IMR-90 (cell line): ENCODE measurements at regions not wholly inside any gene's neighbourhood (a gene's known extent, or its start where the extent isn't known, plus 50 kb on each side); places are given as distances from the start of the nearest gene placed in this dataset.

Experiments
- ATAC-seq: fragments of 200-7000 bp; cut with Tn5 transposase; 2 replicates; pipeline ENCODE4 v1.9.1; 2020; ENCODE audit warnings: low read depth, mild to moderate bottlenecking, moderate library complexity
- BruUV-seq: library from RNA; stranded (reverse); fragments of 400-500 nt; replicated peaks from 2 replicates; lab custom pipeline; 2021; lab: Mats Ljungman, UMichigan
- CTCF ChIA-PET: fragments of 300-600 bp; formaldehyde crosslinking; extraction: SDS; loops from one replicate; lab custom pipeline; 2021; ENCODE audit warnings: antibody characterized with exemption; lab: Yijun Ruan, JAX
- POLR2A ChIA-PET: fragments of 300-600 bp; sonication (Branson Sonifier 250); formaldehyde crosslinking; loops from one replicate; lab custom pipeline; 2022; ENCODE audit warnings: antibody characterized with exemption; ENCODE audit not compliant: unreplicated experiment; lab: Charles Lee
- DNase-seq: peaks from one replicate; pipeline ENCODE4 v3.0.0; 2013
- H2AFZ ChIP-seq: replicated peaks from 2 replicates; pipeline ENCODE3; 2013; ENCODE audit warnings: low read length, mild to moderate bottlenecking; ENCODE audit not compliant: poor library complexity
- H2AK5ac ChIP-seq: 2 replicates; pipeline ENCODE4 v1.6.1; 2013; ENCODE audit warnings: low read depth, low read length, inconsistent platforms
- H2AK9ac ChIP-seq: replicated peaks from 2 replicates; pipeline ENCODE3; 2013; ENCODE audit warnings: mild to moderate bottlenecking, low read depth, low read length, moderate library complexity; ENCODE audit not compliant: poor library complexity
- H2BK120ac ChIP-seq: 2 replicates; pipeline ENCODE4 v1.6.1; 2013; ENCODE audit warnings: low read depth, low read length, inconsistent platforms
- H2BK15ac ChIP-seq: 3 replicates; pipeline ENCODE4 v1.6.1; 2013; ENCODE audit warnings: low read depth, low read length, inconsistent platforms
- H2BK20ac ChIP-seq: 2 replicates; pipeline ENCODE4 v1.6.1; 2013; ENCODE audit warnings: low read depth, mild to moderate bottlenecking, inconsistent platforms, low read length, moderate library complexity
- H2BK5ac ChIP-seq: 2 replicates; pipeline ENCODE4 v1.6.1; 2013; ENCODE audit warnings: mild to moderate bottlenecking, low read depth, low read length, inconsistent platforms; ENCODE audit not compliant: poor library complexity, severe bottlenecking
- H3K14ac ChIP-seq: replicated peaks from 2 replicates; pipeline ENCODE4 v1.6.1; 2013; ENCODE audit warnings: low read depth, low read length, inconsistent platforms
- H3K18ac ChIP-seq: 2 replicates; pipeline ENCODE4 v1.6.1; 2013; ENCODE audit warnings: low read depth, low read length, control low read depth
- H3K23ac ChIP-seq: 2 replicates; pipeline ENCODE4 v1.6.1; 2013; ENCODE audit warnings: low read depth, low read length, inconsistent platforms
- H3K27ac ChIP-seq: 2 replicates; pipeline ENCODE4 v1.5.1; 2013; ENCODE audit warnings: mild to moderate bottlenecking, control low read depth, low read length; ENCODE audit not compliant: insufficient read depth
- H3K27me3 ChIP-seq: 2 replicates; pipeline ENCODE4 v1.6.1; 2013; ENCODE audit warnings: low read length; ENCODE audit not compliant: control insufficient read depth, insufficient read depth
- H3K36me3 ChIP-seq: 2 replicates; pipeline ENCODE4 v1.6.1; 2013; ENCODE audit warnings: low read length, mixed read lengths; ENCODE audit not compliant: control insufficient read depth, insufficient read depth
- H3K4ac ChIP-seq: 2 replicates; pipeline ENCODE4 v1.6.1; 2013; ENCODE audit warnings: low read depth, low read length, inconsistent platforms
- H3K4me1 ChIP-seq: 2 replicates; pipeline ENCODE4 v1.6.1; 2013; ENCODE audit warnings: low read length, mixed read lengths; ENCODE audit not compliant: control insufficient read depth, insufficient read depth
- H3K4me2 ChIP-seq: 2 replicates; pipeline ENCODE4 v1.6.1; 2013; ENCODE audit warnings: low read depth, mild to moderate bottlenecking, control low read depth, low read length, moderate library complexity
- H3K4me3 ChIP-seq: 2 replicates; pipeline ENCODE4 v1.5.1; 2013; ENCODE audit warnings: low read depth, mild to moderate bottlenecking, control low read depth, low read length, moderate library complexity; ENCODE audit not compliant: insufficient read depth
- H3K56ac ChIP-seq: 2 replicates; pipeline ENCODE4 v1.6.1; 2013; ENCODE audit warnings: low read length, inconsistent platforms; ENCODE audit not compliant: insufficient read depth; ENCODE audit errors: extremely low read depth
- H3K79me1 ChIP-seq, 2 experiments: 2 replicates each; pipeline ENCODE4 v1.6.1; 2013; ENCODE audit warnings: low read length in 2 of 2, inconsistent platforms in 1 of 2, low read depth in 1 of 2
- H3K9ac ChIP-seq: 2 replicates; pipeline ENCODE4 v1.6.1; 2013; ENCODE audit warnings: low read depth, low read length, control low read depth
- H3K9me1 ChIP-seq: 2 replicates; pipeline ENCODE4 v1.6.1; 2013; ENCODE audit warnings: low read length, inconsistent platforms; ENCODE audit not compliant: insufficient read depth
- H3K9me3 ChIP-seq: 2 replicates; pipeline ENCODE4 v1.6.1; 2013; ENCODE audit warnings: low read length; ENCODE audit not compliant: control insufficient read depth, insufficient read depth
- H4K20me1 ChIP-seq: 2 replicates; pipeline ENCODE4 v1.6.1; 2013; ENCODE audit warnings: low read length, inconsistent platforms; ENCODE audit not compliant: insufficient read depth
- H4K5ac ChIP-seq: 2 replicates; pipeline ENCODE4 v1.6.1; 2013; ENCODE audit warnings: mild to moderate bottlenecking, low read depth, low read length, control low read depth
- H4K8ac ChIP-seq, 2 experiments: 2 replicates each; pipeline ENCODE4 v1.6.1; 2013; ENCODE audit warnings: low read depth in 2 of 2, low read length in 2 of 2, control low read depth in 1 of 2, inconsistent platforms in 1 of 2
- H4K91ac ChIP-seq: 2 replicates; pipeline ENCODE4 v1.6.1; 2013; ENCODE audit warnings: low read depth, low read length, inconsistent platforms; ENCODE audit not compliant: insufficient read depth
- RCOR1 ChIP-seq: IDR thresholded peaks from 2 replicates; pipeline ENCODE4 v1.6.1; 2012; ENCODE audit warnings: mild to moderate bottlenecking, low read length, improper control_type of control experiment; ENCODE audit not compliant: insufficient replicate concordance
- SMC3 ChIP-seq: fragments of 150-350 bp; IDR thresholded peaks from 2 replicates; pipeline ENCODE4 v1.6.1; 2016; ENCODE audit warnings: low read depth, mild to moderate bottlenecking, antibody characterized with exemption, low read length, moderate library complexity
- WGBS, 2 experiments: methylation state at CpG; one replicate each; pipeline versions ENCODE4 v1.1.5 to v1.1.7; 2013; ENCODE audit warnings: missing lambda C conversion rate in 2 of 2; ENCODE audit not compliant: insufficient read length in 1 of 2; ENCODE audit errors: extremely low coverage in 2 of 2; 5-methylcytosine and 5-hydroxymethylcytosine counted together
- dilution Hi-C: fragments of 300-500 bp; cut with HindIII; formaldehyde crosslinking; loops from one replicate; pipeline ENCODE4 v1.14.3; 2018; ENCODE audit warnings: low sequenced_read_pairs; ENCODE audit not compliant: unreplicated experiment
- in situ Hi-C: fragments of 300-500 bp; cut with MboI; formaldehyde crosslinking; loops from 3 replicates; pipeline ENCODE4 v1.14.3; 2019; ENCODE audit warnings: low sequenced_read_pairs, inconsistent platforms, mixed read lengths
- intact Hi-C: fragments of 100-400 bp; cut with micrococcal nuclease; formaldehyde crosslinking; loops from 2 replicates; pipeline ENCODE4 v1.10.0; 2022

DNA sequence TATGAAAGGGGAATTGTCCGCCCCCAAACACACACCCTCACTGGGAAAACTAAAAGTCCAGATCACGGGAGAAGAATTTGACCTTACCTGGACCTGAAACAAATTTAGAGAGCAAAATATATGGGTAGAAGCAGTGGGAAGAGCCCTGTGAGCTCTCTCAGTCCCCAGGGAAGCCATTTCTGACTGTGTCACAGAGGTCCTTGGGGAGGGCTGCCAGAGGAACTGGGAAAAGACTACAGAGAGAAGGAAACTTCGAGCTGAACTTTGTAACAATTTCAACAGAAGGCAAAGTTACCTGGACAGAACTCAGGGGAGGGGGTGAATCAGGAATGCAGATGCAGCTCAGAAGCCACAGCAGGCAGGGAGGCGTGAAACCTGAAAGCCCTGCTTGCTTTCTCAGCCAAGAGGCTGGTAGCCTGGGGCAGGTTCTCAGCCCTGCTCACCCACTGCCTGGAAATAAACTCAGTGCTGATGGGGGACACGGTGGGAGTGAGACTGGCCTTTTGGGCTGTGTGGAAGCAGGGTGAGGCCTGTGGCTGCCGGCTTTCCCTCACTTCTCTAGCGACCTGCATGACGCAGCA lies 163.8 kb downstream of the TMEM200A start:
- no peaks in the 10 kb centered on the region for H3K79me1 ChIP-seq
- H3K9ac ChIP-seq, result no peak overlapping the region
- H3K4me1 ChIP-seq, result no peaks in the 10 kb centered on the region
- no peak overlapping the region for H2AK9ac ChIP-seq
- ATAC-seq, result no peak
- no peak overlapping the region for H4K5ac ChIP-seq
- CTCF ChIA-PET, result no interaction called here
- POLR2A ChIA-PET, result no interaction called here
- H2AK5ac ChIP-seq, result no peak overlapping the region
- no peaks in the 10 kb centered on the region for H3K27me3 ChIP-seq
- no peaks in the 10 kb centered on the region for H3K9me3 ChIP-seq
- H3K23ac ChIP-seq, result no peak overlapping the region
- no peaks in the 10 kb centered on the region for H4K20me1 ChIP-seq
- no peak overlapping the region for H2BK5ac ChIP-seq
- no peaks in the 10 kb centered on the region for H3K36me3 ChIP-seq
- H3K56ac ChIP-seq, result no peak overlapping the region
- no peak overlapping the region for H3K4ac ChIP-seq
- TF ChIP-seq SMC3 (no peak), RCOR1 (no peak)
- H2BK20ac ChIP-seq, result no peak overlapping the region
- no peak overlapping the region for H3K18ac ChIP-seq
- dilution Hi-C loops (no loop called here), intact Hi-C loops (no loop called here), in situ Hi-C loops (no loop called here)
- H3K27ac ChIP-seq, result no peak overlapping the region
- H3K4me2 ChIP-seq, result no peak overlapping the region
- H3K4me3 ChIP-seq, result no peak overlapping the region
- H2BK15ac ChIP-seq, result no peak overlapping the region
- WGBS, 2 experiments, result 0% methylated on average over 1 of the region's 8 CpGs; no CpG with 5 or more reads in 1 of the 2 experiments
- H3K9me1 ChIP-seq, result no peaks in the 10 kb centered on the region
- no peak overlapping the region for H4K91ac ChIP-seq
- H2AFZ ChIP-seq, result no peak overlapping the region
- no peak for DNase-seq
- BruUV-seq, result no TSS peak
- H2BK120ac ChIP-seq, result no peak overlapping the region
- H3K14ac ChIP-seq, result no peak overlapping the region
- no peak overlapping the region for H4K8ac ChIP-seq
